ENCODE measurements at regions not wholly inside any gene's neighbourhood (a gene's known extent, or its start where the extent isn't known, plus 50 kb on each side); places are given as distances from the start of the nearest gene placed in this dataset.

GRCh38 chr2:13576406-13577036 is 859.8 kb downstream of the TRIB2 start:
- Histone ChIP-seq H3K27me3 (no peaks in the 10 kb centered on the region), H3K9me3 (no peaks in the 10 kb centered on the region), H3K4me1 (no peaks in the 10 kb centered on the region), H3K27ac (no peak overlapping the region), H3K4me3 (no peak overlapping the region), H3K36me3 (no peaks in the 10 kb centered on the region)
- DNase-seq = no peak
- TF ChIP-seq POLR2A (IDR thresholded peaks at IDR 0.05) (no peak), CTCF (IDR thresholded peaks at IDR 0.05) (no peak)

DNA sequence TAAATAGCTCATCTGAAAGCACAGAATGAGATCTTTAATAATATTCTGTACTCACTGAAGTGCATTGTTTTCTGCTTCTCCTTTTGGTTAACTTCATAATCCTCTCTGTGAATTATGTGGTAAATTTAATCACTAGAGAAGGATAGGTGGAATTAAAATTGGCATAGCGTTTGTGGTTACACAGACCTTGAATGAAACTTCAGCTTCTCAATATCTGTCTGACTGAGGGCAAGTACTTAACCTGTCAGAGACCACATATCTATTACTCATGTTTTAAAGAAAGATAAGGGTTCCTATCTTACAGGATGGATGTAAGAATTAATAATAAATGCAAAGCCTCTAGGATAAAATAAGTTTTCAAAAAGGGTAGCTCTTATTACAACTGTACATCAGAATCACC is 861.8 kb downstream of the TRIB2 start:
- Histone ChIP-seq H3K36me3 (no peaks in the 10 kb centered on the region), H3K4me1 (no peaks in the 10 kb centered on the region), H3K27ac (no peak overlapping the region), H3K27me3 (no peaks in the 10 kb centered on the region), H3K9me3 (no peaks in the 10 kb centered on the region), H3K4me3 (no peak overlapping the region)
- no peak for DNase-seq
- TF ChIP-seq POLR2A (IDR thresholded peaks at IDR 0.05) = no peak
- no peak for TF ChIP-seq CTCF (IDR thresholded peaks at IDR 0.05)

DNA sequence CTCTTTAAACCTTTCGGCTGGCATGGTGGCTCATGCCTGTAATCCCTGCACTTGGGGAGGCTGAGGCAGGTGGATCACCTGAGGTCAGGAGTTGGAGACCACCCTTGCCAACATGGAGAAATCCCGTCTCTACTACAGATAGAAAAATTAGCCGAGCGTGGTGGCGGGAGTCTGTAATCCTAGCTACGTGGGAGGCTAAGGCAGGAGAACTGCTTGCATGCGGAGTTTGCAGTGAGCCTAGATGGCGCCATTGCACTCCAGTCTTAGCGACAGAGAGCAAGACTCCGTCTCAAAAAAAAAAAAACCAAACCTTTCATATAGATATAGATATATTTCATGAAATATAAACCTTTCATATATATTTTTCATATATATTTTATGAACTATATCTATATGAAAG is 864.7 kb downstream of the TRIB2 start:
- TF ChIP-seq POLR2A (IDR thresholded peaks at IDR 0.05) (no peak), CTCF (IDR thresholded peaks at IDR 0.05) (no peak)
- Histone ChIP-seq H3K4me1 (no peaks in the 10 kb centered on the region), H3K27me3 (no peaks in the 10 kb centered on the region), H3K27ac (no peak overlapping the region), H3K9me3 (no peaks in the 10 kb centered on the region), H3K36me3 (no peaks in the 10 kb centered on the region), H3K4me3 (no peak overlapping the region)
- DNase-seq = no peak

- Histone ChIP-seq H3K27me3 (no peaks in the 10 kb centered on the region), H3K4me3 (no peak overlapping the region), H3K36me3 (no peaks in the 10 kb centered on the region), H3K4me1 (no peaks in the 10 kb centered on the region), H3K27ac (no peak overlapping the region), H3K9me3 (no peaks in the 10 kb centered on the region)
- no peak for TF ChIP-seq CTCF (IDR thresholded peaks at IDR 0.05)
- TF ChIP-seq POLR2A (IDR thresholded peaks at IDR 0.05) = no peak
- no peak for DNase-seq
These were observed 866.9 kb downstream of the TRIB2 start for GRCh38 chr2:13583609-13584008.

- TF ChIP-seq POLR2A (IDR thresholded peaks at IDR 0.05) (no peak), CTCF (IDR thresholded peaks at IDR 0.05) (no peak)
- Histone ChIP-seq H3K36me3 (no peaks in the 10 kb centered on the region), H3K4me3 (no peak overlapping the region)
These were observed 867.3 kb downstream of the TRIB2 start for GRCh38 chr2:13584020-13584419.

GRCh38 chr2:13585732-13586131 is 869.0 kb downstream of the TRIB2 start:
- Histone ChIP-seq H3K4me3 (no peak overlapping the region), H3K27me3 (no peaks in the 10 kb centered on the region), H3K9me3 (no peaks in the 10 kb centered on the region)

More at GRCh38 chr2:13584020-13584419, 867.3 kb downstream of the TRIB2 start:
- Histone ChIP-seq H3K9me3 (no peaks in the 10 kb centered on the region), H3K4me1 (no peaks in the 10 kb centered on the region), H3K27ac (no peak overlapping the region), H3K27me3 (no peaks in the 10 kb centered on the region)
- no peak for DNase-seq

More at GRCh38 chr2:13585732-13586131, 869.0 kb downstream of the TRIB2 start:
- H3K36me3 ChIP-seq = no peaks in the 10 kb centered on the region
- H3K27ac ChIP-seq = no peak overlapping the region
- TF ChIP-seq CTCF (IDR thresholded peaks at IDR 0.05) (no peak), POLR2A (IDR thresholded peaks at IDR 0.05) (no peak)
- H3K4me1 ChIP-seq = no peaks in the 10 kb centered on the region
- no peak for DNase-seq

Data from Peyer's patch (tissue), 4 donors.